H9 (cell line): ENCODE measurements at regions not wholly inside any gene's neighbourhood (a gene's known extent, or its start where the extent isn't known, plus 50 kb on each side); places are given as distances from the start of the nearest gene placed in this dataset.

Experiments used
- DNase-seq: peaks from one replicate; pipeline ENCODE4 v3.0.0-alpha.2; 2017
- H2AFZ ChIP-seq: one replicate; pipeline ENCODE4 v1.6.1; 2013; ENCODE audit warnings: mild to moderate bottlenecking, low read length, control low read depth, moderate library complexity
- H2AK5ac ChIP-seq: 2 replicates; pipeline ENCODE4 v1.6.1; 2013; ENCODE audit warnings: low read length, control low read depth, mixed read lengths; ENCODE audit not compliant: insufficient read length
- H2BK120ac ChIP-seq: one replicate; pipeline ENCODE4 v1.6.1; 2013; ENCODE audit warnings: low read depth, mild to moderate bottlenecking, low read length, control low read depth, inconsistent platforms; ENCODE audit not compliant: poor library complexity, severe bottlenecking
- H2BK12ac ChIP-seq: 2 replicates; pipeline ENCODE4 v1.6.1; 2013; ENCODE audit warnings: low read length, control low read depth, mixed read lengths, low read depth; ENCODE audit not compliant: insufficient read length
- H2BK15ac ChIP-seq: 2 replicates; pipeline ENCODE4 v1.6.1; 2013; ENCODE audit warnings: low read depth, low read length, control low read depth
- H2BK20ac ChIP-seq: one replicate; pipeline ENCODE4 v1.6.1; 2013; ENCODE audit warnings: low read depth, mild to moderate bottlenecking, low read length, control low read depth, inconsistent platforms; ENCODE audit not compliant: poor library complexity, severe bottlenecking
- H2BK5ac ChIP-seq: 2 replicates; pipeline ENCODE4 v1.6.1; 2013; ENCODE audit warnings: low read length, control low read depth, mixed read lengths; ENCODE audit not compliant: insufficient read length
- H3K14ac ChIP-seq: 2 replicates; pipeline ENCODE4 v1.6.1; 2013; ENCODE audit warnings: low read length, control low read depth; ENCODE audit not compliant: insufficient read depth
- H3K18ac ChIP-seq: 2 replicates; pipeline ENCODE4 v1.6.1; 2013; ENCODE audit warnings: low read depth, mild to moderate bottlenecking, mixed read lengths, low read length, control low read depth; ENCODE audit not compliant: insufficient read length
- H3K23ac ChIP-seq: 2 replicates; pipeline ENCODE4 v1.6.1; 2013; ENCODE audit warnings: low read length, control low read depth, mixed read lengths, low read depth; ENCODE audit not compliant: insufficient read length
- H3K23me2 ChIP-seq: 2 replicates; pipeline ENCODE4 v1.6.1; 2013; ENCODE audit warnings: low read depth, mild to moderate bottlenecking, mixed read lengths, low read length, control low read depth; ENCODE audit not compliant: insufficient read length, poor library complexity, severe bottlenecking
- H3K27ac ChIP-seq: 2 replicates; pipeline ENCODE4 v1.5.1; 2013; ENCODE audit warnings: low read length, control low read depth, mixed read lengths, low read depth; ENCODE audit not compliant: insufficient read length
- H3K27me3 ChIP-seq: 2 replicates; pipeline ENCODE4 v1.6.1; 2013; ENCODE audit warnings: low read length, control low read depth, inconsistent platforms; ENCODE audit not compliant: insufficient read depth
- H3K4ac ChIP-seq: 2 replicates; pipeline ENCODE4 v1.6.1; 2013; ENCODE audit warnings: low read depth, mild to moderate bottlenecking, control low read depth, inconsistent platforms, low read length, moderate library complexity
- H3K4me1 ChIP-seq: 2 replicates; pipeline ENCODE4 v1.6.1; 2013; ENCODE audit warnings: low read length, control low read depth, inconsistent platforms; ENCODE audit not compliant: insufficient read depth
- H3K4me2 ChIP-seq: 2 replicates; pipeline ENCODE4 v1.6.1; 2013; ENCODE audit warnings: low read length, control low read depth, mixed read lengths; ENCODE audit not compliant: insufficient read length, insufficient read depth
- H3K56ac ChIP-seq: 2 replicates; pipeline ENCODE4 v1.6.1; 2013; ENCODE audit warnings: low read depth, mild to moderate bottlenecking, mixed read lengths, low read length, control low read depth; ENCODE audit not compliant: insufficient read length
- H3K79me1 ChIP-seq: 2 replicates; pipeline ENCODE4 v1.6.1; 2013; ENCODE audit warnings: low read depth, mild to moderate bottlenecking, moderate library complexity, low read length, control low read depth, inconsistent platforms; ENCODE audit not compliant: insufficient read depth, poor library complexity, severe bottlenecking
- H3K79me2 ChIP-seq: 2 replicates; pipeline ENCODE4 v1.6.1; 2013; ENCODE audit warnings: low read length, control low read depth, inconsistent platforms; ENCODE audit not compliant: insufficient read depth
- H3K9ac ChIP-seq: 2 replicates; pipeline ENCODE4 v1.6.1; 2013; ENCODE audit warnings: low read length, control low read depth, mixed read lengths; ENCODE audit not compliant: insufficient read length; ENCODE audit errors: extremely low read depth
- H3K9me3 ChIP-seq: one replicate; pipeline ENCODE4 v1.6.1; 2013; ENCODE audit warnings: low read depth, low read length, inconsistent platforms; ENCODE audit not compliant: control insufficient read depth
- H3T11ph ChIP-seq: one replicate; pipeline ENCODE4 v1.6.1; 2013; ENCODE audit warnings: mild to moderate bottlenecking, low read length, control low read depth, inconsistent platforms
- H4K20me1 ChIP-seq: one replicate; pipeline ENCODE4 v1.6.1; 2013; ENCODE audit not compliant: control insufficient read depth, insufficient read length, insufficient read depth
- H4K5ac ChIP-seq: 2 replicates; pipeline ENCODE4 v1.6.1; 2013; ENCODE audit warnings: low read depth, mild to moderate bottlenecking, mixed read lengths, low read length, control low read depth; ENCODE audit not compliant: insufficient read length
- H4K8ac ChIP-seq: replicated peaks from 2 replicates; pipeline ENCODE4 v1.6.1; 2013; ENCODE audit warnings: low read length, control low read depth, mixed read lengths, low read depth; ENCODE audit not compliant: insufficient read length
- H4K91ac ChIP-seq: 2 replicates; pipeline ENCODE4 v1.6.1; 2013; ENCODE audit warnings: low read depth, mild to moderate bottlenecking, moderate library complexity, mixed read lengths, low read length, control low read depth; ENCODE audit not compliant: insufficient read length
- H3K27ac Mint-ChIP-seq, 3 experiments: 2 replicates in 2 of 3; 3 replicates in 1 of 3; pipeline ENCODE4 v1.8.0; 2020 to 2021; ENCODE audit warnings: mixed read lengths in 3 of 3, mild to moderate bottlenecking in 1 of 3, moderate library complexity in 1 of 3
- H3K27me3 Mint-ChIP-seq: 2 replicates; pipeline ENCODE4 v1.8.0; 2021; ENCODE audit warnings: low read depth, mild to moderate bottlenecking, moderate library complexity, mixed read lengths
- H3K36me3 Mint-ChIP-seq, 3 experiments: 2 replicates in 2 of 3; 3 replicates in 1 of 3; pipeline ENCODE4 v1.8.0; 2020 to 2021; ENCODE audit warnings: low read depth in 3 of 3, mixed read lengths in 3 of 3; ENCODE audit not compliant: insufficient read depth in 1 of 3
- H3K4me1 Mint-ChIP-seq, 2 experiments: 2 replicates each; pipeline ENCODE4 v1.8.0; 2020; ENCODE audit warnings: mixed read lengths in 2 of 2
- H3K4me3 Mint-ChIP-seq, 2 experiments: 2 replicates in 1 of 2; 3 replicates in 1 of 2; pipeline ENCODE4 v1.8.0; 2020 to 2021; ENCODE audit warnings: mild to moderate bottlenecking in 2 of 2, mixed read lengths in 2 of 2, moderate library complexity in 1 of 2
- H3K9me3 Mint-ChIP-seq, 2 experiments: 2 replicates in 1 of 2; 3 replicates in 1 of 2; pipeline ENCODE4 v1.8.0; 2020; ENCODE audit warnings: mild to moderate bottlenecking in 2 of 2, mixed read lengths in 2 of 2, moderate library complexity in 1 of 2
- CTCF ChIP-seq: fragments of 200-600 bp; sonication (generic); conservative IDR thresholded peaks from 3 replicates; pipeline ENCODE4 v1.8.0; 2021; ENCODE audit warnings: antibody characterized with exemption, mild to moderate bottlenecking
- WGBS: extraction: QIAGEN DNeasy Blood & Tissue Kit; methylation state at CpG from one replicate; pipeline ENCODE4 v1.1.7; 2013; ENCODE audit warnings: missing lambda C conversion rate, low lambda C conversion rate, mixed read lengths; ENCODE audit not compliant: insufficient read length; ENCODE audit errors: extremely low coverage; 5-methylcytosine and 5-hydroxymethylcytosine counted together

- Histone ChIP-seq H3K23ac (no peak overlapping the region), H3K14ac (no peak overlapping the region), H3K27ac (no peak overlapping the region), H2AK5ac (no peak overlapping the region), H3T11ph (no peak overlapping the region), H3K56ac (no peak overlapping the region), H3K79me1 (no peaks in the 10 kb centered on the region), H3K27me3 (no peaks in the 10 kb centered on the region), H2BK5ac (no peak overlapping the region), H4K20me1 (no peaks in the 10 kb centered on the region), H2BK120ac (no peak overlapping the region), H4K5ac (no peak overlapping the region), H2AFZ (no peak overlapping the region), H3K79me2 (no peaks in the 10 kb centered on the region), H4K91ac (no peak overlapping the region), H2BK20ac (no peak overlapping the region), H3K9me3 (peaks cover 22% of the 10 kb centered on the region), H3K9ac (no peak overlapping the region), H3K4me1 (no peaks in the 10 kb centered on the region), H3K4me2 (no peak overlapping the region), H3K23me2 (no peaks in the 10 kb centered on the region), H3K4ac (no peak overlapping the region), H2BK12ac (no peak overlapping the region), H3K18ac (no peak overlapping the region), H4K8ac (no peak overlapping the region), H2BK15ac (no peak overlapping the region)
- Mint-ChIP-seq H3K27me3 (peaks cover 3% of the 10 kb centered on the region), H3K4me3 (no peak overlapping the region), H3K9me3 (peaks cover 4 to 54% of the 10 kb centered on the region in 2 experiments), H3K4me1 (no peaks in the 10 kb centered on the region), H3K36me3 (no peaks in the 10 kb centered on the region; a peak in 2 of 7 replicates), H3K27ac (no peak overlapping the region)
- no CpG with 5 or more reads among the region's 1 CpG for WGBS
- DNase-seq: no peak
- TF ChIP-seq CTCF: no peak
Measured at GRCh38 chr9:1443450-1443849, 393.3 kb downstream of the DMRT2 start.
